Smooth muscle cell (in vitro differentiated cells): ENCODE measurements at regions not wholly inside any gene's neighbourhood (a gene's known extent, or its start where the extent isn't known, plus 50 kb on each side); places are given as distances from the start of the nearest gene placed in this dataset.

Experiments used
- DNase-seq: peaks from one replicate; lab custom pipeline; 2025; ENCODE audit not compliant: unreplicated experiment; lab: John Stamatoyannopoulos, UW
- H2AFZ ChIP-seq: fragments of 200-600 bp; sonication (generic); 2 replicates; pipeline ENCODE4 v1.6.0; 2016; ENCODE audit warnings: antibody characterized with exemption, low read depth, mild to moderate bottlenecking
- H3F3A ChIP-seq: fragments of 200-600 bp; sonication (generic); 2 replicates; pipeline ENCODE4 v1.6.0; 2017; ENCODE audit warnings: antibody characterized with exemption, low read depth
- H3K27ac ChIP-seq: fragments of 200-600 bp; sonication (generic); 2 replicates; pipeline ENCODE4 v1.5.1; 2016; ENCODE audit warnings: low read depth, mild to moderate bottlenecking
- H3K27me3 ChIP-seq: fragments of 200-600 bp; sonication (generic); 2 replicates; pipeline ENCODE4 v1.6.1; 2016; ENCODE audit warnings: low read depth, mild to moderate bottlenecking
- H3K36me3 ChIP-seq: fragments of 200-600 bp; sonication (generic); 2 replicates; pipeline ENCODE4 v1.5.1; 2016; ENCODE audit warnings: low read depth
- H3K4me1 ChIP-seq: fragments of 200-600 bp; sonication (generic); 2 replicates; pipeline ENCODE4 v1.5.1; 2016; ENCODE audit warnings: low read depth
- H3K4me2 ChIP-seq: fragments of 200-600 bp; sonication (generic); 2 replicates; pipeline ENCODE4 v1.6.0; 2016; ENCODE audit warnings: mild to moderate bottlenecking
- H3K4me3 ChIP-seq: fragments of 200-600 bp; sonication (generic); 2 replicates; pipeline ENCODE4 v1.5.1; 2016; ENCODE audit warnings: mild to moderate bottlenecking
- H3K79me2 ChIP-seq: fragments of 200-600 bp; sonication (generic); 2 replicates; pipeline ENCODE4 v1.6.0; 2016; ENCODE audit warnings: low read depth, mild to moderate bottlenecking
- H3K9ac ChIP-seq: fragments of 200-600 bp; sonication (generic); 2 replicates; pipeline ENCODE4 v1.6.0; 2016; ENCODE audit warnings: low read depth
- H3K9me3 ChIP-seq: fragments of 200-600 bp; sonication (generic); replicated peaks from 2 replicates; pipeline ENCODE4 v1.5.1; 2016; ENCODE audit warnings: low read depth
- H4K20me1 ChIP-seq: fragments of 200-600 bp; sonication (generic); 2 replicates; pipeline ENCODE4 v1.6.0; 2016; ENCODE audit warnings: low read depth
- WGBS: methylation state at CpG from one replicate; pipeline ENCODE4 v1.1.7; 2016; ENCODE audit warnings: low lambda C conversion rate; 5-methylcytosine and 5-hydroxymethylcytosine counted together
- TF ChIP-seq, protein P1 (sequence below): fragments of 200-600 bp; sonication (generic); IDR thresholded peaks from 2 replicates; pipeline ENCODE4 v1.5.1; 2017; ENCODE audit warnings: borderline replicate concordance, mild to moderate bottlenecking, antibody characterized with exemption; ENCODE audit not compliant: insufficient read depth, poor library complexity, severe bottlenecking

DNA sequence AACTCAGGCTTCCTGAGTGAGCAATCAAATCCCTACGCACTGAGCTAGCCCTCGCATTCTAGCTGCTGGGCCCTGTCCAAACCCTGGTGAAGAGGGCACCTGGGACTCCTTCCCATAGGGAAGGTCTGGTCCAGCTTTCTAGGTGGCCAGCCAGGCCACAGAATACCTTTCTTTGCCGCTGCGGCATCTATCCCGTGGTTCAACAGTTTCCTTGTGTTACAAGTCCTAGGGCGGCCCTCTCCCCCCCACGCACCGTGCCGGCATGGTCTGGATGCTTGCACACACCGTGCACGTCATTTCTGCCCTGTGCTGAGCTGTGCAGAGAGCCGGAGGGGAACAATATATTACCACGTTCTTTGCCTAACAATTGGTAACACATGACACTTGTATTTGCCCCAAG, 164.6 kb upstream of the TSHZ3 start:
- Histone ChIP-seq H3K4me3 (no peak overlapping the region), H3K27ac (no peak overlapping the region), H3K4me2 (no peak overlapping the region), H3K9ac (no peak overlapping the region), H3K36me3 (no peaks in the 10 kb centered on the region), H3K27me3 (no peaks in the 10 kb centered on the region), H3F3A (peaks cover 8% of the 10 kb centered on the region), H3K9me3 (no peaks in the 10 kb centered on the region), H2AFZ (no peak overlapping the region), H4K20me1 (no peaks in the 10 kb centered on the region), H3K79me2 (no peaks in the 10 kb centered on the region), H3K4me1 (no peaks in the 10 kb centered on the region)
- DNase-seq: no peak
- TF ChIP-seq, protein P1, sequence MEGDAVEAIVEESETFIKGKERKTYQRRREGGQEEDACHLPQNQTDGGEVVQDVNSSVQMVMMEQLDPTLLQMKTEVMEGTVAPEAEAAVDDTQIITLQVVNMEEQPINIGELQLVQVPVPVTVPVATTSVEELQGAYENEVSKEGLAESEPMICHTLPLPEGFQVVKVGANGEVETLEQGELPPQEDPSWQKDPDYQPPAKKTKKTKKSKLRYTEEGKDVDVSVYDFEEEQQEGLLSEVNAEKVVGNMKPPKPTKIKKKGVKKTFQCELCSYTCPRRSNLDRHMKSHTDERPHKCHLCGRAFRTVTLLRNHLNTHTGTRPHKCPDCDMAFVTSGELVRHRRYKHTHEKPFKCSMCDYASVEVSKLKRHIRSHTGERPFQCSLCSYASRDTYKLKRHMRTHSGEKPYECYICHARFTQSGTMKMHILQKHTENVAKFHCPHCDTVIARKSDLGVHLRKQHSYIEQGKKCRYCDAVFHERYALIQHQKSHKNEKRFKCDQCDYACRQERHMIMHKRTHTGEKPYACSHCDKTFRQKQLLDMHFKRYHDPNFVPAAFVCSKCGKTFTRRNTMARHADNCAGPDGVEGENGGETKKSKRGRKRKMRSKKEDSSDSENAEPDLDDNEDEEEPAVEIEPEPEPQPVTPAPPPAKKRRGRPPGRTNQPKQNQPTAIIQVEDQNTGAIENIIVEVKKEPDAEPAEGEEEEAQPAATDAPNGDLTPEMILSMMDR: no peak
- WGBS: 97% methylated on average over 13 of the region's 13 CpGs

DNA sequence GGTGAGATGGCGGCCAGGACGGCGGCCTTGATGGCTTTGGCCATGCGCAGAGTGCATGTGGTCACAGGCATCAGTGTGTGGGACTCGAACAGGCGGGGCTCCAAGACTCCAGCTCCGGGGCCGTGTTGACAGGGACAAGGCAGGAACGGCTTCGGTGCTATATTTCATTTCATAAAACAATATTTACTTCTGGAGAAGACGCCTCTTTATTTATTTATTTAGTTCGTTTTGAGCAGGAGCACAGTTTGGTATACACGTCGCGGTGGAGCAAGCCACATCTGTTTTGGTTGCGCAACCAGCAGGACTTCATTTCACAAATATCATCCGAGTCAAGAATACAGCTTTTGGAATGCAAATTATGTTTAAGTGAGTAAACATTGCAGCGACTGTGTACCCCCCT, 166.7 kb upstream of the TSHZ3 start:
- H3K4me1 ChIP-seq: no peaks in the 10 kb centered on the region
- no peak overlapping the region for H2AFZ ChIP-seq
- no peak overlapping the region for H3K9ac ChIP-seq
- H3K27me3 ChIP-seq: no peaks in the 10 kb centered on the region
- H3K4me3 ChIP-seq: no peak overlapping the region
- H3K4me2 ChIP-seq: peak overlapping the region; percentile 3
- peaks cover 29% of the 10 kb centered on the region for H3F3A ChIP-seq
- TF ChIP-seq, protein P1: no peak
- H3K9me3 ChIP-seq: no peaks in the 10 kb centered on the region
- H3K36me3 ChIP-seq: no peaks in the 10 kb centered on the region
- DNase-seq: no peak
- H3K79me2 ChIP-seq: no peaks in the 10 kb centered on the region
- 71% methylated on average over 18 of the region's 18 CpGs for WGBS
- no peaks in the 10 kb centered on the region for H4K20me1 ChIP-seq
- peak overlapping the region; percentile 96 for H3K27ac ChIP-seq

DNA sequence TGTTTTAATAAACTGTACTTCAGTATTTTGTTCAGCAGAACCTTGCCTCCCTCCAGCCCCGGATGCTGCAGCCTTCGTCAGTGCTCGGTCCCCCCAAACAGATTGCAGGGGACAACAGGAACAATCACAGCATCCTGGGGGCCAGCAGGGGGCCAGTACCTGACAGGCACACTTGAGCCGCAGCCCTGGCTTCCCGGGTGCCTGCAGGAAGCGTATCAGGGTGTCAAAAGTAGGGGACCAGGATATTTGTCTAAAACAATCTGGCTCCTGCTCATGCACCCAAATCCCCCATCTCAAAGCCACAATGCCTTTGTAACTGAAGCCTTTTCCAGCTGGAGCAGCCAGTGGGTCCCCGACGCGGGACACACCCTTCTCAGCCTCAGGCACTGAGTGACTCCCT, 167.5 kb upstream of the TSHZ3 start:
- no peak overlapping the region for H3K4me3 ChIP-seq
- no peak for DNase-seq
- H3K9ac ChIP-seq: no peak overlapping the region
- no peak overlapping the region for H3K4me2 ChIP-seq
- H3K4me1 ChIP-seq: no peaks in the 10 kb centered on the region
- H2AFZ ChIP-seq: no peak overlapping the region
- peaks cover 33% of the 10 kb centered on the region for H3F3A ChIP-seq
- H3K36me3 ChIP-seq: no peaks in the 10 kb centered on the region
- no peaks in the 10 kb centered on the region for H3K9me3 ChIP-seq
- no peaks in the 10 kb centered on the region for H3K79me2 ChIP-seq
- TF ChIP-seq, protein P1: no peak
- no peaks in the 10 kb centered on the region for H4K20me1 ChIP-seq
- 87% methylated on average over 9 of the region's 9 CpGs for WGBS
- peak overlapping the region; percentile 96 for H3K27ac ChIP-seq
- no peaks in the 10 kb centered on the region for H3K27me3 ChIP-seq

DNA sequence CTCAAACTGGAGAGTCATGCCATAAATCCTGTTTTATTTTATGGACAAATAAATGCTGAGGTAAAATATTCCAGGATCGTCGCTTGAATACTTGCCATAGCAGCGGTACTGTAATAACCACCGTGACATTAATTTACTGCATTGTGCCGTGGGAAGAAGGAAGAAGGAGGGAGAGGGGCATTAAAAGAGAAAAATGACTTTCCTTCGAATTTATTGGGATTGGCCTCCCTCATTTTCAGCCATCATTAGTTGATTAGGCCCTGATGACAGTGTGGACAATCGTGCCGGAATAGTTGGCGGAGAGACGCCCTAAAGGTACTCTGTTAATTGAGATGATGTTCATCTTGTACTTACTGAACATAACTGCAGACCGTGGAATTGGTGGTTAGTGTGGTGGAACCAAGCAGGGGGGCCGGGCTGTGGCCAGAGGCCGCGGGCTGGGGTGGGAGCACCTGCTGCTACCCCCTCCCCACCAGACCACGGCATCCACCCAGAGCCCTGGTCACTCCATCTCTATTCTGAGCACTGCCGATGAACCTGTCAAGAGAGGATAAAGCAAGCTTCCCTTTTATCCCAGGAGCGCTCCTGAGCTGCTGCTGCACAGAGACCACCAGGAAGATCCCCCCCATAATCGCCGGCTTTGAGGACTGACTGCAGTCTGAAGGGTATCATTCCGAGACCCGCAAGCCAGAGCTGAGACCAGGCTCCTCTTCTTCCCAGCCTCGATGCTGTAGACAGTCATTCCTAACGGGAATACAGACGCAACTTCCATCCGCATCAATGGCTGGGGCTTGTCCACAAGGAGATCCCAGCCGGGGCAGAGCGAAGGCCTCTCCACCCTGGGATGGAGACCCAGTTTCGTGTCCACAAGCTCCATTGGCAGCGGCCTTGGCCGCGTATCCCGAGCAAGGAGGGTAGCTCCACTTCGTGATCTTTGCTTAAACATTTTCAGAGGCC, 168.3 kb upstream of the TSHZ3 start:
- TF ChIP-seq, protein P1: no peak
- Histone ChIP-seq H3K36me3 (no peaks in the 10 kb centered on the region), H2AFZ (no peak overlapping the region), H3K79me2 (no peaks in the 10 kb centered on the region), H3K27me3 (no peaks in the 10 kb centered on the region), H3K9me3 (no peaks in the 10 kb centered on the region), H3K4me3 (no peak overlapping the region), H3K27ac (peak overlapping the region; percentile 96), H3K9ac (peak overlapping the region; percentile 49), H3K4me1 (no peaks in the 10 kb centered on the region), H4K20me1 (no peaks in the 10 kb centered on the region), H3K4me2 (peak overlapping the region; percentile 40), H3F3A (peaks cover 33% of the 10 kb centered on the region)
- DNase-seq: no peak
- WGBS: 90% methylated on average over 32 of the region's 33 CpGs
